ENCODE measurements at regions not wholly inside any gene's neighbourhood (a gene's known extent, or its start where the extent isn't known, plus 50 kb on each side); places are given as distances from the start of the nearest gene placed in this dataset.

- TF ChIP-seq CTCF (IDR thresholded peaks at IDR 0.05) (no peak), POLR2A (IDR thresholded peaks at IDR 0.05) (no peak)
These were observed 313.2 kb upstream of the KCNJ16 start for GRCh38 chr17:69761767-69762321.

All from adrenal gland (tissue), 5 donors.